Calu3 (cell line): ENCODE measurements at regions not wholly inside any gene's neighbourhood (a gene's known extent, or its start where the extent isn't known, plus 50 kb on each side); places are given as distances from the start of the nearest gene placed in this dataset.

Experiments used
- BruUV-seq: library from RNA; stranded (reverse); fragments of 400-500 nt; replicated peaks from 2 replicates; lab custom pipeline; 2021; lab: Mats Ljungman, UMichigan
- CTCF ChIA-PET: fragments of 300-600 bp; sonication (Branson Sonifier 250); formaldehyde crosslinking; loops from one replicate; lab custom pipeline; 2022; ENCODE audit warnings: antibody characterized with exemption; lab: Charles Lee
- DNase-seq: peaks from one replicate; pipeline ENCODE4 v3.0.0; 2022
- H3K27ac Mint-ChIP-seq: one replicate; pipeline ENCODE4 v1.8.0; 2022; ENCODE audit warnings: mixed read lengths; ENCODE audit not compliant: unreplicated experiment
- H3K27me3 Mint-ChIP-seq: one replicate; pipeline ENCODE4 v1.8.0; 2022; ENCODE audit warnings: mixed read lengths; ENCODE audit not compliant: unreplicated experiment
- H3K36me3 Mint-ChIP-seq: one replicate; pipeline ENCODE4 v1.8.0; 2022; ENCODE audit warnings: mild to moderate bottlenecking, moderate library complexity, mixed read lengths; ENCODE audit not compliant: insufficient read depth, unreplicated experiment
- H3K4me1 Mint-ChIP-seq: one replicate; pipeline ENCODE4 v1.8.0; 2022; ENCODE audit warnings: mild to moderate bottlenecking, low read depth, mixed read lengths; ENCODE audit not compliant: unreplicated experiment
- H3K4me3 Mint-ChIP-seq: one replicate; pipeline ENCODE4 v1.8.0; 2022; ENCODE audit warnings: mild to moderate bottlenecking, low read depth, moderate library complexity, mixed read lengths; ENCODE audit not compliant: unreplicated experiment
- H3K9me3 Mint-ChIP-seq: one replicate; pipeline ENCODE4 v1.8.0; 2022; ENCODE audit warnings: low read depth, mixed read lengths; ENCODE audit not compliant: unreplicated experiment
- CTCF ChIP-seq: fragments of 200-600 bp; IDR thresholded peaks from one replicate; pipeline ENCODE4 v1.8.0; 2022; ENCODE audit warnings: antibody characterized with exemption; ENCODE audit not compliant: unreplicated experiment
- intact Hi-C: fragments of 100-400 bp; cut with micrococcal nuclease; formaldehyde crosslinking; loops from one replicate; pipeline ENCODE4 v1.10.0; 2022; ENCODE audit not compliant: unreplicated experiment

- peaks cover 52% of the 10 kb centered on the region for H3K27me3 Mint-ChIP-seq
- BruUV-seq = no TSS peak
- H3K9me3 Mint-ChIP-seq = no peaks in the 10 kb centered on the region
- H3K27ac Mint-ChIP-seq = no peak overlapping the region
- H3K4me1 Mint-ChIP-seq = no peaks in the 10 kb centered on the region
- no peak overlapping the region for H3K4me3 Mint-ChIP-seq
- no peaks in the 10 kb centered on the region for H3K36me3 Mint-ChIP-seq
- TF ChIP-seq CTCF = no peak
- no peak for DNase-seq
- CTCF ChIA-PET = no interaction called here
- intact Hi-C loops = no loop called here
Observed at GRCh38 chr11:116175707-116176106, 597.1 kb downstream of the BUD13 start.

GRCh38 chr11:116173941-116174911, 598.6 kb downstream of the BUD13 start:
- no peaks in the 10 kb centered on the region for H3K9me3 Mint-ChIP-seq
- intact Hi-C loops = loop anchor here (5.0 kb wide), 1 partner anchor 468 kb away; no protein-coding TSS in a partner anchor
- BruUV-seq = no TSS peak
- H3K4me1 Mint-ChIP-seq = no peaks in the 10 kb centered on the region
- peaks cover 53% of the 10 kb centered on the region for H3K27me3 Mint-ChIP-seq
- no peak overlapping the region for H3K4me3 Mint-ChIP-seq
- H3K36me3 Mint-ChIP-seq = no peaks in the 10 kb centered on the region
- no peak overlapping the region for H3K27ac Mint-ChIP-seq
- DNase-seq = no peak
- CTCF ChIA-PET = interaction anchor here (0.6 to 0.7 kb wide), 2 partner anchors 8 to 10 kb away, joined by 6 to 7 read pairs; no protein-coding TSS in a partner anchor
- no peak for TF ChIP-seq CTCF

- Mint-ChIP-seq H3K36me3 (no peaks in the 10 kb centered on the region), H3K9me3 (no peaks in the 10 kb centered on the region), H3K4me1 (no peaks in the 10 kb centered on the region), H3K4me3 (no peak overlapping the region), H3K27me3 (peaks cover 61% of the 10 kb centered on the region), H3K27ac (no peak overlapping the region)
- CTCF ChIA-PET = interaction anchor here (0.7 kb wide), 1 partner anchor 9 kb away, joined by 6 read pairs; no protein-coding TSS in a partner anchor
- intact Hi-C loops = loop anchor here (5.0 kb wide), 1 partner anchor 469 kb away; no protein-coding TSS in a partner anchor
- TF ChIP-seq CTCF = no peak
- BruUV-seq = no TSS peak
- DNase-seq = no peak
Observed at GRCh38 chr11:116173506-116173905, 599.3 kb downstream of the BUD13 start.

- CTCF ChIA-PET = no interaction called here
- Mint-ChIP-seq H3K36me3 (no peaks in the 10 kb centered on the region), H3K27me3 (peaks cover 67% of the 10 kb centered on the region), H3K4me3 (no peak overlapping the region), H3K9me3 (no peaks in the 10 kb centered on the region), H3K27ac (no peak overlapping the region), H3K4me1 (no peaks in the 10 kb centered on the region)
- no TSS peak for BruUV-seq
- intact Hi-C loops = loop anchor here (5.0 kb wide), 1 partner anchor 469 kb away; no protein-coding TSS in a partner anchor
- no peak for DNase-seq
- TF ChIP-seq CTCF = no peak
Observed at GRCh38 chr11:116172851-116173250, 599.9 kb downstream of the BUD13 start.
